ENCODE measurements at regions not wholly inside any gene's neighbourhood (a gene's known extent, or its start where the extent isn't known, plus 50 kb on each side); places are given as distances from the start of the nearest gene placed in this dataset.

GRCh38 chr11:13107544-13108044, 98.5 kb downstream of the RASSF10 start:
- Mint-ChIP-seq H3K27ac (no peak overlapping the region), H3K4me3 (no peak overlapping the region), H3K36me3 (no peaks in the 10 kb centered on the region), H3K9me3 (peaks cover under 1% of the 10 kb centered on the region), H3K27me3 (ENCODE audit: insufficient read depth, low read depth) (peaks cover 6% of the 10 kb centered on the region), H3K4me1 (peaks cover 27% of the 10 kb centered on the region)
- H3K79me2 ChIP-seq (ENCODE audit: low read depth): no peaks in the 10 kb centered on the region
- H3K4me1 ChIP-seq: peaks cover 57% of the 10 kb centered on the region
- H3K4me2 ChIP-seq: no peak overlapping the region
- no peaks in the 10 kb centered on the region for H3K36me3 ChIP-seq
- no peaks in the 10 kb centered on the region for H3K9me3 ChIP-seq (ENCODE audit: low read depth)
- H3K9ac ChIP-seq: no peak overlapping the region
- no peak for TF ChIP-seq EZH2phosphoT487 (IDR thresholded peaks at IDR 0.05)
- TF ChIP-seq CTCF (IDR thresholded peaks at IDR 0.05): no peak
- TF ChIP-seq EZH2 (IDR thresholded peaks at IDR 0.05): no peak
- H3F3A ChIP-seq (ENCODE audit: low read depth): peaks cover 25% of the 10 kb centered on the region
- no peak overlapping the region for H3K4me3 ChIP-seq
- no peak overlapping the region for H3K27ac ChIP-seq
- H2AFZ ChIP-seq (replicated peaks): no peak overlapping the region
- no peaks in the 10 kb centered on the region for H3K27me3 ChIP-seq
- no peak for DNase-seq (ENCODE audit: low spot score)
- no peaks in the 10 kb centered on the region for H4K20me1 ChIP-seq (ENCODE audit: low read depth)

- Histone ChIP-seq H4K20me1 (ENCODE audit: low read depth) (no peaks in the 10 kb centered on the region), H3F3A (ENCODE audit: low read depth) (peaks cover 17% of the 10 kb centered on the region), H3K79me2 (ENCODE audit: low read depth) (no peaks in the 10 kb centered on the region), H3K27ac (no peak overlapping the region), H3K4me3 (no peak overlapping the region), H3K4me1 (peaks cover 57% of the 10 kb centered on the region), H3K27me3 (no peaks in the 10 kb centered on the region), H3K9ac (no peak overlapping the region), H3K36me3 (no peaks in the 10 kb centered on the region), H2AFZ (replicated peaks) (no peak overlapping the region), H3K9me3 (ENCODE audit: low read depth) (no peaks in the 10 kb centered on the region), H3K4me2 (no peak overlapping the region)
- Mint-ChIP-seq H3K27ac (no peak overlapping the region), H3K4me1 (peaks cover 27% of the 10 kb centered on the region), H3K4me3 (no peak overlapping the region), H3K27me3 (ENCODE audit: insufficient read depth, low read depth) (peaks cover 5% of the 10 kb centered on the region), H3K36me3 (no peaks in the 10 kb centered on the region), H3K9me3 (peaks cover 2% of the 10 kb centered on the region)
- TF ChIP-seq EZH2phosphoT487 (IDR thresholded peaks at IDR 0.05): no peak
- no peak for TF ChIP-seq EZH2 (IDR thresholded peaks at IDR 0.05)
- no peak for TF ChIP-seq CTCF (IDR thresholded peaks at IDR 0.05)
- no peak for DNase-seq (ENCODE audit: low spot score)
Measured at GRCh38 chr11:13108416-13108815, 99.3 kb downstream of the RASSF10 start.

GRCh38 chr11:13109616-13110015, 100.5 kb downstream of the RASSF10 start:
- Mint-ChIP-seq H3K4me3 (no peak overlapping the region), H3K4me1 (peaks cover 35% of the 10 kb centered on the region), H3K36me3 (no peaks in the 10 kb centered on the region), H3K27me3 (ENCODE audit: insufficient read depth, low read depth) (peaks cover 5% of the 10 kb centered on the region), H3K27ac (no peak overlapping the region), H3K9me3 (peaks cover 4% of the 10 kb centered on the region)
- Histone ChIP-seq H3K4me3 (no peak overlapping the region), H4K20me1 (ENCODE audit: low read depth) (no peaks in the 10 kb centered on the region), H3K9ac (no peak overlapping the region), H3K27me3 (no peaks in the 10 kb centered on the region), H3K4me1 (peaks cover 59% of the 10 kb centered on the region), H3K79me2 (ENCODE audit: low read depth) (no peaks in the 10 kb centered on the region), H2AFZ (replicated peaks) (no peak overlapping the region), H3F3A (ENCODE audit: low read depth) (peaks cover 22% of the 10 kb centered on the region), H3K27ac (no peak overlapping the region), H3K4me2 (no peak overlapping the region), H3K9me3 (ENCODE audit: low read depth) (no peaks in the 10 kb centered on the region), H3K36me3 (no peaks in the 10 kb centered on the region)
- no peak for DNase-seq (ENCODE audit: low spot score)
- TF ChIP-seq EZH2phosphoT487 (IDR thresholded peaks at IDR 0.05): no peak
- no peak for TF ChIP-seq CTCF (IDR thresholded peaks at IDR 0.05)
- TF ChIP-seq EZH2 (IDR thresholded peaks at IDR 0.05): no peak
